Muscle of back (tissue), 3 donors: ENCODE measurements at regions not wholly inside any gene's neighbourhood (a gene's known extent, or its start where the extent isn't known, plus 50 kb on each side); places are given as distances from the start of the nearest gene placed in this dataset.
A peak's percentile ranks its signal among the peaks of the same experiment; 100 is the strongest.

Experiments used
- DNase-seq, 3 donors: peaks; one replicate each; pipeline versions ENCODE4 v3.0.0 to v3.0.0-alpha.2; 2013

GRCh38 chr9:89655990-89656657 is 51.3 kb downstream of the GADD45G start:
- DNase-seq, result peak in 1 of 3 donors; percentile 45

- DNase-seq, result no peak
Observed at GRCh38 chr9:89657295-89657694, 52.5 kb downstream of the GADD45G start.

GRCh38 chr9:89657765-89658164 is 53.0 kb downstream of the GADD45G start:
- DNase-seq, result no peak

DNA sequence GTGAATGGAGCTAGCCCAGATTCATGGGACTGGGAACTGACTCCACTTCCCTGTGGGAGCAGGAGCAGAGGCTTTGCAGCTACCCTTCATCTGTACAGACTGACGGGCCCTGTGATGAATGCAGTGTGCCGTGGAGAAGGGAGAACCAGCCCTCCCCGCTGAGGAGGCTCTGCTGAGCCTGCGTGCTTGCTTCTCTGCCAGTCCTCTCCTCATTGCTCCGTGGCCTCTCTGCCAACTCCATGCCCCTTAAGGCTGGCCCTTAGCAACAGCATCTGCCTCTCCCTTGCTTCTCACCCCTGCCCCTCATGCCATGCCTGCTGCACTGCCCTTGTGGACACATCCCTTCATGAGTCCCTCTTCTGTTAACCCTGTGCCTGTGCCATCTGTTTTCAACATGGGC is 53.6 kb downstream of the GADD45G start:
- DNase-seq, result no peak

DNA sequence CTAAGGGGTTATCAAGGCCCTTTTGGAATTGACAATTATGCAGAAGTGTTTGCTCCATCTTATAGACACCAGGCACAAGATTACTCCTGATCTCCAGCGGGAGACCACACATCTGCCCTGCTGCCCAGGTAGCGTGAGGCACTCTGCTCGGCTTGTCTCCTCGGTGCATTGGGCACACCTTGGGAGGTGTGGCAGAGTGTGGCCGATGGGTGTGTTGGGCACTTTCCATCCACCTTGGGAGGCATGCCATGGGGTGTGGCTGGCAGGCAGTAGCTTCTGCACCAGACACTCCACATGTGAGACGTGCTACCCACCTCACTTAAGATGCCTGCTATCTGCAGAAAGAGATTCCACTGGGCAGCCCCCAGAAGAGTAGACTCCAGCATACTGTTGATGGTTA is 54.1 kb downstream of the GADD45G start:
- no peak for DNase-seq

- no peak for DNase-seq
Observed at GRCh38 chr9:89659473-89659872, 54.7 kb downstream of the GADD45G start.

DNA sequence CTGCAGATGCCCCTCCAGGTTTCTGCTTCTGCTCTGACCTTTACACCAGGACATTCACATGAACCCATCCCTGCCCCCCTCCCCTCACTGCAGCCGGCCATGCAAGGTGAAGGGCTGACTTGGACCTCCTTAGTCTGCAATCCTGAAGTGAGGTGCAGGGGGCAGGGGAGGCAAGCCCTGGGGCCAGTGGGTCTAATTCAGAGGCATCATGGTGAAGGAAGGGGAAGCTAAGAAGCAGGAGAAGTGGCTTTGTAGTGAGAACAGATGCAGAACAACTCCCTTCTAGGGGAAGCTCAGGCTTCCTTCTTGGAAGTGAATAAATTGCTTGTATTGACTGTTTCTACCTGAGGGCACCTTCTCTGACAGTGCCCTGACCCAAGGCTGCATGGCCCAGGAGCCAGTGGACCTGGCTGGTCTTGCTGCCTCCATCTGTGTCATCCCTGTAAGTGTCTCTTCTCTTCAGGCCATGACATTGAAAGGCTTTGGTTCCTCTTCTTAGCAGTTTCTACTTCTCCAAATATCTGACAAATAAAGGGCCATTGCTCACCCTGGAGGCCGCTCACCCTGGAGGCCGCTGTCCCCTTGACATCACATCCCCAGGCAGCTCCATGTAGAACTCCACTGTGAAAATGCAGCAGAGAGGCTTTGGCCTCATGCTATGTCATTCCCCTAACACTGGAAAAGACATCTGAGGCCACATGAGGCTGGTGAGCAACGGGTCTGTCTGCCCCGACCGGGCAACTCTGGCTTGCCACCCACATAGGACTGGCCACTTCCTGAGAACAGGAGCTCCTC is 55.3 kb downstream of the GADD45G start:
- no peak for DNase-seq

- no peak for DNase-seq
Observed at GRCh38 chr9:89661391-89661949, 56.7 kb downstream of the GADD45G start.

DNA sequence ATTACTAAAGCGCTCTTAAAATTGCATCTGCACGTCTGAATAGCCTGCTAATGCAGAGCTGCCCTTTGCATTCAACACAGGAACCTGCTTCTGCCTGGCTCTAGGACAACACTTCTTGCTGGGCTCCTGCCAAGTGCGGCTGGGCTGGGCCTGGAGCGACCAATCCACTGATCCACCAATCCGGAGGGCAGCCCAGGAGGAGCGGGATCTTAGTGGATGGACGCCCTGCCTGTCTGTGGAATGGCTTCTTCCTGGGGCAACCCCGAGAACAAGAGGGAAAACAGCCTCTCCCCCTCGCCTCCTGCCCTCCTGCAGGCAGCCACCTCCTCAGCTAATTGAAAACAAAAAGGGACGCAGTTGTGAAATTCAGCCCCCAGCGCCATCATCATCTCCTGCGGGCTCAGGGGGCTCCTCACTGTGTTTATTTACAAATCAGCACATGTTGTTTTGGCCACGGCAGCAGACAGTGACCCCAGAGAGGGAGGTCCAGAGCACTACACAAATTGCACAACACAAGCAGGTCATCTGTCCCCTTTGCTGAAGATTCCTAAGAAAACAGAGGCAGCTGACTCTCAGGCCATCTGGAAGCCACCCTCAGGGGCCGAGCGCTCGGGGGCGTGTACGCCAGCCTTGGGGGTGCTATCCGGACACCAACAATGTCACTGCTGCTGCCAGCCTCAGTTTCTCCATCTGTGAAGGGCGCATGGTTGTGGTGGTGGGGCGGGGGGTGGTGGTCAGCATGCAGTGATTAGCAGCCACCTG is 57.3 kb downstream of the GADD45G start:
- peak; percentile 96 to 98 (median 97) for DNase-seq

- DNase-seq, result peak in 1 of 3 donors; percentile 51
Observed at GRCh38 chr9:89662718-89663613, 58.2 kb downstream of the GADD45G start.

- DNase-seq, result no peak
Observed at GRCh38 chr9:89663614-89663970, 58.8 kb downstream of the GADD45G start.

- DNase-seq, result no peak
Observed at GRCh38 chr9:89664010-89664409, 59.2 kb downstream of the GADD45G start.

DNA sequence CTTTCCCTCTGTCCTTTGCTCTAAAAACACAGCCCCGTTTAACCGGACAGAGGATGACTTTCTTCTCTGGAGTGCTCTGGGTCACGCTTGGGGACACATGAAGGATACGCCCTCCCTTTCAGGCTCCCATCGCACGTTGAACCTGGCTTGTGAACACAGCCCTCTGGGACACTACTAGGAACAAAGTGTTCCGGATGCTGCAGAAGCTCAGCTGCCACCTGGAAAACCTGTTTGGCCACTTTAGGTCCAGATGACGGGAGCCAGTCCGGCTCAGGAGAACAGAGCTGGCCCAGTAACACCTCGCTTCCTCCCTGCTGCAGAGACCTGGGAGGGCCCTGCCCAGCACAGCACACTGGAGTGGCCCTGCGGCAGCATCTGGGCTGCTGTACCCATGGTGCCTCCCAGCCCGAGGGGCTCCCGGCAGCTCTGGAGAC is 60.1 kb downstream of the GADD45G start:
- DNase-seq, result no peak

DNA sequence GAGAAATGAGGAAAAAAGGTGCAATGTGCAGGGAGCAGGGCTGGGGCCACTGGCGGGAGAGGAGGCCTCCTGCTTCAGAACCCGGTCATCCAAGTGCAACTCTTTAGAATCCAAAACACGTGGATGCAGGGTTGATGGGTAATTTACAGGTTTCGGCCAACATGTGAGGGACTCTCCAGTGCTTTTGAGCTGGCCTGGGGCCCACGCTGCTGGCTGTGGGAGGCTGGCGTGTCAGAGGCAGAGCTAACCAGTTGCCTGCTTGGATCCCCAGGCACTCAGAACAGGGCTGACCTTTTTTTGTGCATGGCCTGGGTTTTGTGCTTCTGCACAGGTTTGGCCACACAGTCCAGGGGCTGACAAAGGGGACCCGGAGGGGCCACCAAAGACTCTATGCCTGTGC is 61.6 kb downstream of the GADD45G start:
- no peak for DNase-seq

- no peak for DNase-seq
Observed at GRCh38 chr9:89666950-89667349, 62.1 kb downstream of the GADD45G start.

GRCh38 chr9:89667726-89668125 is 62.9 kb downstream of the GADD45G start:
- DNase-seq, result no peak

GRCh38 chr9:89668216-89668865 is 63.5 kb downstream of the GADD45G start:
- peak in 1 of 3 donors; percentile 34 for DNase-seq

DNA sequence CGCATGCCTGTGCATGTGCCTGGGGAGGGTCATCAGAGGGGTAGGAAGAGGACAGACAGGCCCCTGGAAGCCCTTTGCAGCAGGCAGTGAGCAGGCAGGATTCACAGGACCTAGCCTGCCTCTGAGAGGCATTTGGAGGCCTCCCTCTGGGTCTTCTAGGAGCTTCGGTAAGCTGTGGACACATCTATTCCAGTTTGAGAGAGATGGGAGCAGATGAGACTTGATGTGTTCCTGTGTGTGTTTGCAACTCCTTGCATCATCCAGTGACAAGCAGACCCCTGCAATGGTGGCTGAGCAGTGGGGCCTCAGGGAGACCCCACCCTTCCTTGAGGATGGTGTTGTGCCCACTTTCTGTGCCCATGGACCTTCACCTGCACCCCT is 64.0 kb downstream of the GADD45G start:
- DNase-seq, result no peak

DNA sequence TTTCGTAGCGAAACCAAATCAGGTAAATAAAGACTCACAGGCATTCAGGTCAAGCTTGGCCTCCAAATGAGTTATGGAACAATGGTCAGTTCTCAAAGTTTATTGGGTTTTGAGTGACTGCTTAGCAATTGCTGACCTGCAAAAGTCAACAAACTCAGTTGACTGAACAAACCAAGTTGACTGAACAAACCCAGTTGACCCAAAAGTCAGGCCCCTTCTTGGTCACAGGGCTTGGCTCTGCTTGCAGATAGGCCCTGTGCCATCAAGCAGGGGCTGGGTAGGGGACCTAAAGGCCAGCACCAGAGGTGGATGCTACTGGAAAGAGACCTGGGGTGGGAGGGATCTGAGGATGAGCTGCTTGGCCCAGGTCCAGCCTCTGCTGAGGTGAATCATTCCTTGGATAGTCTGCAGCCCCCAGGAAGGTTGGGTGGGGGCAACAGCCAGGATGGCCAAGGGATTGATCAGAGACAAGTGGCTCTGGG is 64.6 kb downstream of the GADD45G start:
- no peak for DNase-seq

GRCh38 chr9:89670114-89670513 is 65.3 kb downstream of the GADD45G start:
- no peak for DNase-seq
